NCI-H82 (cell line): ENCODE measurements at regions not wholly inside any gene's neighbourhood (a gene's known extent, or its start where the extent isn't known, plus 50 kb on each side); places are given as distances from the start of the nearest gene placed in this dataset.

Experiments used
- DNase-seq: peaks from one replicate; lab custom pipeline; 2025; lab: John Stamatoyannopoulos, UW

DNA sequence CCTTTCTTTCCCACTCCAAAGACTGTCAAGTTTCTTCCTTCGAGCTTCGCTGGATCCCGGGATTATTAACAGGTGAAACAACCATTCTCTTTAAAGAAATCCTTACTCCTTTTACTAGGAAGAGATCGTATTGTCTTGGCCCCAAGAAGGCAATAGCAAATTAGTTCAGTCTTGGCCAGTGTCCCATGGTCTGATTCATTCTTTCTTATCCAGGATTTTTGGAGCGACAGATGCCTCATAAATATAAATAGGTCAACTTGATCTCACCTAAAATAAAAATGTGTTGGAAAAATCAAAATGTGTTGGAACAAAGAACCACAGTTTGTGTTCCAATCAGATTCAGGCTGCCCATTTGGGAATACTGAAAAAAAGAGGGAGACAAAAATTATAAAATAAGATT lies 140.1 kb upstream of the TMEM108 start:
- DNase-seq, result no peak

DNA sequence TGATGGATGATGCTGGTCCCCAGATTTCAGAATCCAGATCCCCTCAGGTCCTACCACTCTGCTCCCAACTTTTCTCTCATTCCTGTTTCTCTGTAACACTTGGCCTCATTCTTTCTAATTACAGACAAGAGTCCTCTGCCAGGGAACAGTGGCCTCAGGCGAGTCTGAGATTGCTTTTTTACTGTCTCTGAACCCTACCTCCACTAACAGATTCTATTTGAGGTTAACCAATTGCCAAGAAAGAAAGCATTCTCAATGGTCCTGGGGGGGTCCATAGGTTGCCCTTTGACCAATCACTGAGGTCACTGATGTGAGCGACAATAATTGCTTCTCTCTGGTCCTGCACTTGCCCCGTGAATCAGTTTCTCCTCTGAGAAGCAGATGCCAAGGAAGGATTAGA lies 145.2 kb upstream of the TMEM108 start:
- DNase-seq, result no peak

DNA sequence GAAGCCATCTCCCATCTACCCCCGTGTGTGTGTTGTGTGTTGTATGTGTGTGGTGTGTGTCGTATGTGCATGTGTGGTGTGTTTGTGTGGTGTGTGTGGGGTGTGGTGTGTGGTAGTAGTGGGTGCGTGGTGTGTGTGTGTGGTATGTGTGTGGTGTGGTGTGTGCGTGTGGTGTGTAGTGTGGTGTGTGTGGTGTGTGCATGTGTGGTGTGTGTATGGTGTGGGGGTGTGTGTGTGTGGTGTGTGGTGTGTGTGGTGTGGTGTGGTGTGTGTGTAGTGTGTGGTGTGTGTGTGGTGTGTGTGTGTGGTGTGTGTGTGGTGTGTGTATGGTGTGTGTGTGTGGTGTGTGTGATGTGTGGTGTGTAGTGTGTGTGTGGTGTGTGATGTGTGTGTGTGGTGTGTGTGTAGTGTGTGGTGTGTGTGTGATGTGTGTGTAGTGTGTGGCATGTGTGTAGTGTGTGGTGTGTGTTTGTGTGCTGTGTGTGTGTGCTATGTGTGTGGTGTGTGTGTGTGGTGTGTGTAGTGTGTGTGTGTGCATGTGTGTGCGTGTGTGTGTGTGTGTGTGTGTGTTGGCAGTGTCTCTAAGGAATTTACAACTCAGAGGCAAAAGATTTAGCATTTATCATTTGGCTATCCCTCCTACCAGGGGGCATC lies 156.3 kb upstream of the TMEM108 start:
- no peak for DNase-seq

DNA sequence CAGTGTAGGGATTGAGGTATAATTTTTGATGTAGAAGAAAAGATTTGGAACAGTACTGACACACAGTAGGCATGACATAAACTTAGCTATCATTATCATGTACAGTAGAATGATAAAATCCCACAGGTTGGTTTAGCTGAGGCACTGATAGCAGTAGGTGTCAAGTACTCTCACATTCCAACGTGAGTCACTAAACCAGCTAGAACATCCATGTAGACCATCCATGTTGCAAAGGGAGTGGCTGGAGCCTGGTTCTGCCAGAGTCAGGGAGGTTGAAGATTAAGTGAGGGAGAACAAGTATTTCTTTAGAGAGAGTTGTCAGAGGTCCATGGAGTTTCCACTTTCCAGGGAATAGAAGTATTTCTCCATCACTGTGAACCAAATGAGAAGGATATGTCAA lies 157.2 kb upstream of the TMEM108 start:
- no peak for DNase-seq

DNA sequence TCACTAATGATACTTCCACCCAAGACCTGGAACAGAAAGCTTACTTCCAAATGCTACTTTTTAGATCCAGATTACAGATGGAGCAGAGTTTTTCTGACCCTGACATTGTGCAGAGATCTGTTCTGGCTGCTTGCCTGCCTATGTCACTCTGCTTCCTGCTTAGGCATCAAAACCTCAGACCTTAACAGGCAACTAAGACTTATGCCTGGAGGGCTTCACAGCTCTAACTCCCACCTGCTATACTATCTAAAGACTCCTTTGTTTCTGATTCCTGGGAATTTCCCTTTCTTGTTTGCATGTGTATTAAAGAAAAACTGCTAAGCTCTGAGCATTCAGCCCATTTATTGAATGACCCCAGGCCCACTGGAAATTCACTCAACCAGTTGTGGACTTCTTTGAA lies 157.4 kb upstream of the NPHP3 start:
- no peak for DNase-seq

DNA sequence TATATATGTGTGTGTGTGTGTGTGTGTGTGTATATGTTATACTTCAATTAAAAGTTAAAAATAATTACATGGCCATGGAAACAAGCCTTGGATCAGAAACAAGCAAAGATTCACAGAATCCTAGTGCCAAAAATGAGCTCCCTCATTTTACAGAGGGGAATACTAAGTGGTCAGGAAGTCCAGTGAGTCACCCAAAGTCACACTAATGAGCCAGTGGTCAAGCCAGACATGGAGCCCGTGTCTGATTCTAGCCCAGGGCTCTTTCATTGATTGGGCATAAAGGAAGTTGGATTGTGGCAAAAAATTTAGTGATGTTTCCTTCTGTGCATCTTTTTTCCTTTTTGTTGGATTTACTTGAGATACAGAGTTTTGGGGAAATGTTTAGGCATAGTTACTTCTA lies 152.5 kb upstream of the NPHP3 start:
- DNase-seq, result no peak

DNA sequence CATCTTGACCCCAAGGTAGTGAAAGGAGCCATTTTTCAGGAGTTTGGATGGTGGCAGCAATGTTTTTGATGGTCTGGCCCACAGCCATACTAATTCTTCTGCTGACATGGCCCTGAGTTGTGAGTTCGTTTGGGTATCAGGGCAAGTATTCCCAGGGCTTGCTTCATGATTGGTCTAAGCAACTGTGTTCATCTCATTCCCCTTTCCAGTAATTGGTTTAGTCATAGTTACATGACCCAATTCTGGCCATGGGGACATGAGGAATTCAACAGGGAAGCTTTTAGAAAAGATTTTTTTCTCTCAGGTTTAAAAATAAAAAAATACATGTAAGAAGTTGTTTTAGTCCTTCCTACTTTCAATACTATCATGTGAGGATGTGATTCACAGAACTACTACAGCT lies 150.5 kb upstream of the NPHP3 start:
- DNase-seq, result no peak

DNA sequence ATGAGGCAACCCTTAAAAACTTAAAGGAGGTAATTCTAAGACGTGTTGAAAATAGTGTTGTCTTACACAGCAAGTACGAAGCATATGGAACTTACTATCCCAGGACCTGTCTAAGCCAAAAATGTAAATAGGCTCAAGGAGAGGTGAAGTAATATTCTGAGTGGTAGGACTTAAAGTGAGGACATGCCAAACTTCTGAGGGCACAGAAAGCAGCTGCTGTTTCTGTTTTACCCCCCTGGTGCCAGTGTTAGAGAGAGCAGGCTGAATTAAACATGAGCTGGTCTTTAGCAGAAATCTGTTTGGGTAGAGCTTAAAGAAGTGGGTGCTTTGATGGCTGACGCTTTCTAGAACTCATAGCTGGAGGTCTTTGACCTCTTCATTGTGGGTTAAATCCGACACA lies 149.7 kb upstream of the NPHP3 start:
- DNase-seq, result no peak

DNA sequence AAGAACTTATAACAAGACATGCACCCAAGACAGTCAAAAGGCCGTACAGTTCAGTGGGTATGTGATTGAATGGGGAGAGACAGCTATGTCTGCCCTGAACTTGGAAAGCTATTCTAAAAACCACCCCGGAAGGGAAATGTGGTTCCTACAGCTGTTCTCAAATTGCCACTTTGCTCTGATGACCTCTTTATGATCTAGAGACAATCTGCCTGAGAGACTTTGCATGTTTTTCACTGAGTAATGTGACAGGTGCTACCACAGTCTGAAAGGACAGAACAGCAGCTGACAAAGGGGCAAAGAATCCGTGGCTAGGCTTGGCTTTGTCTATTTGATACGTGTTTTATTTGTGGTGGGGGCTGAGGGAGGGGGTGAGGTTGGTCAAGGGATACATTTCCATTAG lies 148.3 kb upstream of the NPHP3 start:
- DNase-seq, result no peak

DNA sequence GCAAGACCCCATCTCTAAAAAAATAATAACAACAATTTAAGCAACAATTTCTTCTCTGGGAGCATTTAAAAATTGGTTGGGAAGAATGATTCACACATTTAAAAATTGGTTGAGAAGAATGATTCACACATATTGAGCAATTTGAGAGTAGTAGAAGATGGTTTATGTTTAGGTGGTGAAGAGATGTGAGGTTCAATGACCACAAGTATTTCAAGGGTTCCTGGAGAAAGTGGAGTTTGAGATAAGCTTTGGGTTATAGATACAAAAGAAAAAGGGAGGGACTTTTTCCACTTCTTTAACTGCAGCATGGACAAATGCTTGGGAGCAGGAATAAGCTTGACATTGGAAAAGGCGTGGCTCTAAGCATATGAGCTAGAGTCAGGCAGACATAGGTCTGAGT lies 145.7 kb upstream of the NPHP3 start:
- no peak for DNase-seq

DNA sequence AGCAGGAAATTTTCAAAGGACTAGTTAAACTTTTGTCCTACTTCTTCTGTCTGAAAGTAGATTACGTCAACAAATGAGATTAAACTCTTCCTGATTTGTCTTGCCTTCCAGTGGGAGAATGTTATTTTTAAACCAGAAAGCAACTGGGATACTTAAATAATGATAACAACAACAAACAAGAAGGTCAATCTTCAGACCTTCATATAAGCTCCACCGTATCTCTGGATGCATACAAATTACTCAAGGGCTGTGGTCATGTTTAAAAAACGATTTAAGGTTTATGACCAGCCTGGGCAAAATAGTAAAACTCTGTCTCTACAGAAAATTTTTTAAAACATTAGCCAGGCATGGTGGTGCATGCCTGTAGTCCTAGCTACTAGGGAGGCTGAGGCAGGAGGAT lies 145.3 kb upstream of the NPHP3 start:
- peak; percentile 18 for DNase-seq

DNA sequence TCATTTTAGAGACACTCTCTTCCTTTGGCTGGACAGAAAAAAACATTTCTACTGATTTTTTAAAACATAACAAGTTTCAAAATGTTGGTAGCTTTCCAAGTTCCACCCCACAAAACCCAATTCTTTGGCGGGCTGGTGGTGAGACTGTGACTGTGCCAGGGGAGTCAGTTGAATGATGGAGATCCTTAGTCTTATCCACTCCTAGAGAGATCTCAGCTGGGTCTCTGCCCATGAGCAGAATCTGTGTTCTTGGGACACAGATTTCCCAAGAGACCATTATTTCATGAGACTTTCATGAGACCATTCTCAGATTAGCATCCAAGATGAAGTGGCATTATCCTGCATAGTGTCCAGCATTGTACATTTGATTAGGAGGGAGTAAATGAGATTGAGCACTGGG lies 135.1 kb upstream of the NPHP3 start:
- DNase-seq, result no peak

DNA sequence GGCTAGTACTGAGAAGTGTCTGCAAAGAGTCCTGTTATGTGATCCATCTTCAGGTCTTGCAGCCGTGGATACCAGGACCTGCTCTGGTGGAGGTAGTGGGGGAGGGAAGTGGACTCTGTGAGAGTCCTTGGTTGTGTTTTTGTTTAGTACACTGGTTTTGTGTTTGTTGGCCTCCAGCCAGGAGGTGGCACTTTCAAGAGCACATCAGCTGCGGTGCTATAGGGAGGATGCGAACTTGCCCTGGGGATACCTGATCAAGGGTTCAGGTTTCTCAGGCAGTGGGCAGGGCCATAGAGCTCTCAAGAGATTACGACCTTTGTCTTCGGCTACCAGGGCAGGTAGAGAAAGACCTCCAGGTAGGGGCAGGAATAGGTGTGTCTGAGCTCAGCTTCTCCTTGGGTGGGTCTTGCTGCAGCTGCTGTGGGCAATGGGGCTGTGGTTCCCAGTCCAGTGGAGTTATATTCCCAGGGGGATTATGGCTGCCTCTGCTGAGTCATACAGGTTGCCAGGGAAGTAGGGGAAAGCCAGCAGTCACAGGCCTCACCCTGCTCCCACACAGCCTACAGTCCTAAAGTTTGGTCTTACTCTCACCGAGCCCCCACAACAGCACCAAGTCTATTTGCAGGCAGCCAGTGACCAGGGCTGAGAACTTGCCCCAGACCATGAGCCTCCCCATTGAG lies 132.8 kb upstream of the NPHP3 start:
- no peak for DNase-seq

DNA sequence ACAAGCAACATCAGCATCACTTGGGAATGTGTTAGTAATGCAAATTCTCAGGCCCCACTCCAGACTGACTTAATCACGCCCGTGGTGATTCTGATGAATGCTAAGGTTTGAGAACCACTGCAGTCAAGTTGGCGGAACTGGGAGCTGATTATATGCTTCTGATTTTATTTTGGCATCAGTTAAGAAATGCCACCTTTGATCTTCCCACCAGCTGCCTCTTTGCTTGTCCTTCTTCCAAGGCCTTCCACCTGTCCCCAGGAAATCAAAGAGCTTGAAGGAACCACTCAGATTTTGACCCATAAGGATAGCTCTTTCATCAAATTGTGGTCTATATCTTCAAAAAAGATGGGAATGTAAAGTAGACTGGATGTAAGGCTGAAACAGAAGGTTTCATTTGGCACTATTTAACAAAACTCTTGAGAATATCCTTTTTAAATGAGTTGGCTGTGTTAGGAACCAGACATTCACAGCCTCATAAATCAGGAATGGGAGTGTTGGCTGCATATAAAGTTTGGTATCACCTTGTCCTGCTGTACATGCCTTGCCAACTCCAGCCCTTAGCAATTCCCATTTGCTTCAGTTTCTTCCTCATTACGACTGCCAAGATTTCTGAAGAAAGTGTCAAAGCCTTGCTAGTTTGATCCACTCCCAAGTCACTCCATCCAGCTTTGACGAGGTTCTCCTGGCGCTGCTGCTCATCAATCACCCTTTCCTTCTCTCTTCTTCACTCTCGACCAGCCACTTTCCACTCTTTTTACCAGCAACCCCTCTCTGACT lies 125.8 kb upstream of the NPHP3 start:
- peak; percentile 17 for DNase-seq

DNA sequence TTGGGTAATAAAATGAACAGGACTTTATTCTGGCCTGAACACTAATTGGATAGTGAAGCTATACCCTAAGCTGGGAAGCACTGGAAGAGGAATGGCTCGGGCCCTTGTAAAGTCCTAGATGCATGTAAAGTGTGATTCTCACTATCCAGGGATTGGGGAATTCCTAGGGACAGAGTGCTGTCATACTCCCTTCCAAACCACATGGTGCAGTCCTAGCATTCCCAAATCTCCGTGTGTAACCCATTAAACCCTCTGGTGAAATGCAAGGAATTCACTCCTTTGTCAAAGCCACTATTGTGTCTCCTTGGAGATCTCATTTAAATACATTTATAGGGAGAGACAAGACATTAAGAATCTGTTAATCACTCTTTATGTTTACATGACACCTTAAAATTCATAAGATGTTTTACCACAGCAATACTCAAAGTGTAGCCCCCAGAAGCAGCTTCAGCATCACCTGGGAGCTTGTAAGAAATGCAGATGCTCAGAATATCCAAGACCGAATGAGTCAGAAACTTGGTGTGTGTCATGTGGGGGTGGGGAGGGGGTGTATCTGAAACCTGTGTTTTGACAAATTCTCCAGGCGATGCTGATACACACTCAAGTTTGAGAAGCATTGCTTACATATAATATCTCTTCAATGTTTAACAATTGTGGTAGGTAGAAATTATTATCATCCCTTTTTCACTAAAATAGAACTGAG lies 121.8 kb upstream of the NPHP3 start:
- peak; percentile 43 for DNase-seq

DNA sequence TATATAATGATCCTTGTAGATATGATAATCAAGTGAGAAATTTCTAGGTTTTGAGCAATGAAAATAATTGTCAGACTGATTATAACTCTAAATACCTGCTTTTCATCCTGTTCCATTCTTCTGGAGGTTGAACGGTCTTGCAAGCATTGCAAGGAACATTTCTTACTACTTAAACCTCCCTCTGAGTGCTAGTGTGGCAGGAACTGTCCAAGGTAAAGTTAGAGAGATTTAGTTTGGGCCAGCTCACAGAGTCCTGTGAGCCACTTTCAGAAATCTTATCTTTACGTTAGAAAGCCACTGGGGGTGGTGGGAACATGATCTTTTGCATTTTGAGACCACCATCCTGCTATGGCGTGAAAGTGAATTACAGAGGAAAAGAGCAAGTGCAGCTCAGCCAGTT lies 121.1 kb upstream of the NPHP3 start:
- no peak for DNase-seq

DNA sequence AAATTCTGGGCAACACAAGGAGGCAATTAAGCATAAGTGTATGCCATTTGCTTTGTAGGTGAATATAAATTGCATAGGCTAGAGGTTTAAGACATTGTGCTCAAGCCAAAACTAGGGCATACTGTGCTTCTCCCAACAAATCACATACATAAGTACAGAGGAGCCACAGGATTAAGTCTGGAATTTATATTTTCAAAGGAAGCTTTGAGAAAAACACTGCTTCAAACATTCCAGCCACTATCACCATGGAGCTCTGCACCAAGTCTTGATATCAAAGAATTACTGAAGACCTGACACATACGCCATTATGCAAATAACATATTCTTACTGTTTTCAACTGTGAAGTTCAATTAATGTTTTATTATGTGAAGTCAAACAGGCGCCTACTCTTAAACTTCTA lies 119.4 kb upstream of the NPHP3 start:
- DNase-seq, result no peak

DNA sequence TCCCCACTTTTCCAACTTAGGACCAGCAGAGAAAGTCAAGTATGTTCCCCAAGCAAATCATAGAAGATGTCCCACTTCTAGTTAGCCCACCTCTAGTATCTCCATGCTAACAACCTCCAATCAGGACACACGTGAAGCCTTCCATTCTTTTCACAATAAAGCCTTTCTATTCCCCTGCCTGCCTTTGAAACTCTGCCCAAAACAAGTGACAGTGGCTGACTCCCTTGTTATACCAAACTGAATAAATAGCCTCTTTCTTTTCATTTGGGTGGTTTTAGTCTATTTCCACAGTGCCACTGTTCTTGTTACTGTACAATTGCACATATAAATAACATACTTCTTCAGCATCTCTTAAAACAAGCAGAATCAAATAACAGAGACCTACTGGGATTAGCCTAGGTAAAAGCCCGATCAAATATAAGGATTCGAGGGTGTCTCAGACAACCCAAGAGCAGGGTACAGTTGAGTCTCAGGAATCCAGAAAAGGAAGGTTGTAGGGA lies 118.0 kb upstream of the NPHP3 start:
- DNase-seq, result no peak

DNA sequence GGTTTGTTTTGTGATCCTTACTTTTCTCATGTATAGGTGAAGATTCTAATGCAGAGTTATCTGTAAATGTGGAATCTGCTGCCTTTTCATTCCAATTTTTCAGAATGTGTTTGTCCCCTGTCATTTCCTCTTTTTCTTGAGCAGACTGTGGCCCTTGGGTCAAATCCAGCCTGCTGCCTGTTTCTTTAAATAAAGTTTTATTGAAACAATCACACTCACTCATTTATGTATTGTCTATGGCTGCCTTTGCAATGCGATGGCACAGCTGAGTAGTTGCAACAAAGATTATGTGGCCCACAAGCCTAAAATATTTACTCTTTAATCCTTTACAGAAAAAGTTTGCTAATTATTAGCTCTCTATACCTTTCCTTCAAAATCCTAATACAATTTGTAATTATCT lies 116.3 kb upstream of the NPHP3 start:
- no peak for DNase-seq

DNA sequence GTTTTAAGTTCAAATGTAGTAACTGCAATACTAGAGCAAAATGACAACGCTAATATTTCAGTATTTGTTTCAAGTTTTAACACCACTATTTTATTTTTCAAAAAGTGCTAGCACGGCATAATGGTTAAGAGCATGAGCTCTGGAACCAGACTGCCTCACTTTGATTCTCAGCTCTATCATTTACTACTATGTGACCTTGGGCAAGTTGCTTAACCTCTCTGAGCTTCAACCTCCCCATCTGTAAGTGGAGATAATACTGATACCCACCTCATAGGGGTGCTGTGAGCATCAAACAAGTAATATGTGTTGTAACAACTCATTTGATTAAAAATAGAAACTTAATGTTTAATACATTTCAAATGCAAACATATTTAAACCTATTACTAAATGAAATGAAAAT lies 115.4 kb upstream of the NPHP3 start:
- DNase-seq, result peak; percentile 7

DNA sequence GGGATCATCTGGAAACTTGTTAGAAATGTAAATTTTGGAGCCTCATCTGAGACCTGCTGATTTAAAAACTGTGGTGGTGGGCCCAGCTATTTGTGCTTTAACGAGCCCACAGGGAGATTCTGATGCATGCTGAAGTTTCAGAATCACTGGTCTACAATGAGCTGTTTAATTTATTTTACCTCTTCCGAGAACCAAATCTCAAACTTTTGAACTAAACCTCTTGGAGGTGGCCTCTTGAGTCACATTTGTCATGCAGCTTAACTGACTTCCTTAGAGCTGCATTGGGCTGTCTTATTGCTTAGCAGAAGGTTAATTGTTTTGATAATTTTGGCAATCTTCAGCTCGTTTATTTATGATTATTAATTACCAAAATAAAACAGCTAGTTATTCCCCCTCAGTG lies 112.1 kb upstream of the NPHP3 start:
- no peak for DNase-seq

DNA sequence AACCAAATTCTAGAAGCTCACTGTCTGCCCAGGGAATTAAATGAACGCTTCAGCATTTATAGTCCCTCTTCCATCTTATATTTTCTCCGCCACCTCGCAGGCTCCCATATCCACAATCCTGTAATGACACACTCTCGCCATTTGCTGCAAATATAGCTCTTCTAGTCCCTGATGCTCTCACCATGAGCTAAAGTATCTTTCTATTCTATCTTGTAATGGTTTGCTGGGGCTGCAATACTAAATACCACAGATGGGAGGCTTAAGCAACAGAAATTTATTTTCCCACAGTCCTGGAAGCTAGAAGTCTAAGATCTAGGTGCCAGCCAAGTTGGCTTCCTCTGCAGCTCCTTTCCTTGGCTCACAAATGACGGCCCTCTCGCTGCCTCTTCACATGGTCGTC lies 106.9 kb upstream of the NPHP3 start:
- DNase-seq, result no peak

DNA sequence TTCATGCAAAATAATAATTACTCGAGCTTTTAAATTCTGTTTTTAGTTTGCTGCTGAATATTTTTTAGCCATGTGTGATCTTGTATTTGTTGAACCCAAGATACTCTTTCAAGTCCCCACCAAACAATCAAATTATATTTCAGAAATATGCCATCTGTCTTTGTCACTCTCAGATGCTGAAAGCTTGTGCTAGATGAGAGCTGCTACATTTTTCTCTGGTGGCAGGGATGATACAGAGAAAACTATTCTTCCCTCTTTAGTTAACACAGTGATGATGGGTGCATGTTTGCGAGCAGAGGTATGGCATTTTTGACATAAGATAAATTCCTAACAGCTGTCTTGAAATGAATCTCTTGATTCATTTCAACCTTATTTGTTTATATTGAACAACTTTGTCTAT lies 100.6 kb upstream of the NPHP3 start:
- no peak for DNase-seq
